NCI-H1048 (cell line): ENCODE measurements at regions not wholly inside any gene's neighbourhood (a gene's known extent, or its start where the extent isn't known, plus 50 kb on each side); places are given as distances from the start of the nearest gene placed in this dataset.

Source experiments
- DNase-seq: peaks from one replicate; lab custom pipeline; 2025; lab: John Stamatoyannopoulos, UW

- no peak for DNase-seq
These were observed 1315.4 kb downstream of the EFNB2 start for GRCh38 chr13:105220063-105220462.

GRCh38 chr13:105219651-105220050 is 1315.8 kb downstream of the EFNB2 start:
- no peak for DNase-seq

- DNase-seq: no peak
These were observed 1322.0 kb downstream of the EFNB2 start for GRCh38 chr13:105213512-105213911.

- no peak for DNase-seq
These were observed 1327.7 kb downstream of the EFNB2 start for GRCh38 chr13:105207572-105208293.

- no peak for DNase-seq
These were observed 1333.1 kb downstream of the EFNB2 start for GRCh38 chr13:105202354-105202753.

- no peak for DNase-seq
These were observed 1334.1 kb downstream of the EFNB2 start for GRCh38 chr13:105201351-105201750.

- no peak for DNase-seq
These were observed 1335.3 kb downstream of the EFNB2 start for GRCh38 chr13:105200181-105200580.

GRCh38 chr13:105196052-105196451 is 1339.4 kb downstream of the EFNB2 start:
- no peak for DNase-seq

- no peak for DNase-seq
These were observed 1342.4 kb downstream of the EFNB2 start for GRCh38 chr13:105193026-105193425.

GRCh38 chr13:105184201-105184600 is 1351.3 kb downstream of the EFNB2 start:
- no peak for DNase-seq

GRCh38 chr13:105177265-105177900 is 1358.1 kb downstream of the EFNB2 start:
- no peak for DNase-seq

- no peak for DNase-seq
These were observed 1365.0 kb downstream of the EFNB2 start for GRCh38 chr13:105170438-105170837.

GRCh38 chr13:105168295-105168694 is 1367.2 kb downstream of the EFNB2 start:
- DNase-seq: no peak

GRCh38 chr13:105167385-105167784 is 1368.1 kb downstream of the EFNB2 start:
- no peak for DNase-seq

- DNase-seq: no peak
These were observed 1369.9 kb downstream of the EFNB2 start for GRCh38 chr13:105165449-105166125.

- DNase-seq: no peak
These were observed 1375.6 kb downstream of the EFNB2 start for GRCh38 chr13:105159841-105160240.

GRCh38 chr13:105153611-105154010 is 1381.9 kb downstream of the EFNB2 start:
- no peak for DNase-seq

- no peak for DNase-seq
These were observed 1383.8 kb downstream of the EFNB2 start for GRCh38 chr13:105151639-105152038.

- DNase-seq: no peak
These were observed 1388.0 kb downstream of the EFNB2 start for GRCh38 chr13:105147461-105147860.

GRCh38 chr13:105144936-105145335 is 1390.5 kb downstream of the EFNB2 start:
- DNase-seq: no peak

- no peak for DNase-seq
These were observed 1391.4 kb downstream of the EFNB2 start for GRCh38 chr13:105144020-105144419.

GRCh38 chr13:105142556-105142955 is 1392.9 kb downstream of the EFNB2 start:
- no peak for DNase-seq
